ENCODE measurements at regions not wholly inside any gene's neighbourhood (a gene's known extent, or its start where the extent isn't known, plus 50 kb on each side); places are given as distances from the start of the nearest gene placed in this dataset.

DNA sequence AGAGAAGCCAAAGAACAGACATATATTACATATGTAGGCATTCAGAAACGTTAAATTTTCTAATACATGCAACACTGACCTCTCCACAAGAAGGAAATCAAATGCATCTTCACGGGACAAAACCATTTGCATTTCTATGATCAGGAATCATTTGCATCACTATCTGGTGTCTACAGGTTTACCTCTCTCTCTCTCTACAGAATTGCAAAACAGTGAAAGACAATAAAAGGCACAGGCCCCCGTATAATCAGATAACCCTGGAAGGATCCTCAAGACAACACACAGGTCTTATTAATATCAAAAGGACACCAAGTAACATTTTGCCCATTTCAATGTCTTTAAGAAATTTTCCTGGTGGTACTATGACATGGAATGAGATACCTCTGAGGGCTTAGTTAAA is 306.3 kb downstream of the GPAM start:
- Mint-ChIP-seq H3K27ac (no peak overlapping the region), H3K27me3 (ENCODE audit: low read depth) (no peaks in the 10 kb centered on the region), H3K4me1 (peaks cover 20% of the 10 kb centered on the region), H3K36me3 (peaks cover 19% of the 10 kb centered on the region), H3K4me3 (no peak overlapping the region), H3K9me3 (peaks cover 31% of the 10 kb centered on the region)
- TF ChIP-seq TEAD4 (CRISPR knock-in tag; IDR thresholded peaks at IDR 0.05) (no peak), GRHL2 (CRISPR knock-in tag; IDR thresholded peaks at IDR 0.05; ENCODE audit: insufficient replicate concordance, severe bottlenecking) (no peak), ZBTB21 (CRISPR knock-in tag; IDR thresholded peaks at IDR 0.05; ENCODE audit: borderline replicate concordance) (no peak), NFYB (CRISPR knock-in tag; conservative IDR thresholded peaks at IDR 0.05; ENCODE audit: low read depth) (no peak), HMGA2 (CRISPR knock-in tag; IDR thresholded peaks at IDR 0.05) (no peak), ZNF219 (CRISPR knock-in tag; IDR thresholded peaks at IDR 0.05; ENCODE audit: borderline replicate concordance) (no peak), CBFB (CRISPR knock-in tag; IDR thresholded peaks at IDR 0.05; ENCODE audit: low read depth) (no peak), MXD4 (CRISPR knock-in tag; IDR thresholded peaks at IDR 0.05; ENCODE audit: borderline replicate concordance) (no peak), AR (CRISPR knock-in tag; IDR thresholded peaks at IDR 0.05) (no peak), MYBL2 (CRISPR knock-in tag; IDR thresholded peaks at IDR 0.05) (no peak)
- TF ChIP-seq, protein P1, sequence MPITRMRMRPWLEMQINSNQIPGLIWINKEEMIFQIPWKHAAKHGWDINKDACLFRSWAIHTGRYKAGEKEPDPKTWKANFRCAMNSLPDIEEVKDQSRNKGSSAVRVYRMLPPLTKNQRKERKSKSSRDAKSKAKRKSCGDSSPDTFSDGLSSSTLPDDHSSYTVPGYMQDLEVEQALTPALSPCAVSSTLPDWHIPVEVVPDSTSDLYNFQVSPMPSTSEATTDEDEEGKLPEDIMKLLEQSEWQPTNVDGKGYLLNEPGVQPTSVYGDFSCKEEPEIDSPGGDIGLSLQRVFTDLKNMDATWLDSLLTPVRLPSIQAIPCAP (CRISPR knock-in tag; IDR thresholded peaks at IDR 0.05) = no peak
- TF ChIP-seq, protein P2, sequence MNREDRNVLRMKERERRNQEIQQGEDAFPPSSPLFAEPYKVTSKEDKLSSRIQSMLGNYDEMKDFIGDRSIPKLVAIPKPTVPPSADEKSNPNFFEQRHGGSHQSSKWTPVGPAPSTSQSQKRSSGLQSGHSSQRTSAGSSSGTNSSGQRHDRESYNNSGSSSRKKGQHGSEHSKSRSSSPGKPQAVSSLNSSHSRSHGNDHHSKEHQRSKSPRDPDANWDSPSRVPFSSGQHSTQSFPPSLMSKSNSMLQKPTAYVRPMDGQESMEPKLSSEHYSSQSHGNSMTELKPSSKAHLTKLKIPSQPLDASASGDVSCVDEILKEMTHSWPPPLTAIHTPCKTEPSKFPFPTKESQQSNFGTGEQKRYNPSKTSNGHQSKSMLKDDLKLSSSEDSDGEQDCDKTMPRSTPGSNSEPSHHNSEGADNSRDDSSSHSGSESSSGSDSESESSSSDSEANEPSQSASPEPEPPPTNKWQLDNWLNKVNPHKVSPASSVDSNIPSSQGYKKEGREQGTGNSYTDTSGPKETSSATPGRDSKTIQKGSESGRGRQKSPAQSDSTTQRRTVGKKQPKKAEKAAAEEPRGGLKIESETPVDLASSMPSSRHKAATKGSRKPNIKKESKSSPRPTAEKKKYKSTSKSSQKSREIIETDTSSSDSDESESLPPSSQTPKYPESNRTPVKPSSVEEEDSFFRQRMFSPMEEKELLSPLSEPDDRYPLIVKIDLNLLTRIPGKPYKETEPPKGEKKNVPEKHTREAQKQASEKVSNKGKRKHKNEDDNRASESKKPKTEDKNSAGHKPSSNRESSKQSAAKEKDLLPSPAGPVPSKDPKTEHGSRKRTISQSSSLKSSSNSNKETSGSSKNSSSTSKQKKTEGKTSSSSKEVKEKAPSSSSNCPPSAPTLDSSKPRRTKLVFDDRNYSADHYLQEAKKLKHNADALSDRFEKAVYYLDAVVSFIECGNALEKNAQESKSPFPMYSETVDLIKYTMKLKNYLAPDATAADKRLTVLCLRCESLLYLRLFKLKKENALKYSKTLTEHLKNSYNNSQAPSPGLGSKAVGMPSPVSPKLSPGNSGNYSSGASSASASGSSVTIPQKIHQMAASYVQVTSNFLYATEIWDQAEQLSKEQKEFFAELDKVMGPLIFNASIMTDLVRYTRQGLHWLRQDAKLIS (CRISPR knock-in tag; IDR thresholded peaks at IDR 0.05; ENCODE audit: borderline replicate concordance) = no peak
- TF ChIP-seq, protein P3, sequence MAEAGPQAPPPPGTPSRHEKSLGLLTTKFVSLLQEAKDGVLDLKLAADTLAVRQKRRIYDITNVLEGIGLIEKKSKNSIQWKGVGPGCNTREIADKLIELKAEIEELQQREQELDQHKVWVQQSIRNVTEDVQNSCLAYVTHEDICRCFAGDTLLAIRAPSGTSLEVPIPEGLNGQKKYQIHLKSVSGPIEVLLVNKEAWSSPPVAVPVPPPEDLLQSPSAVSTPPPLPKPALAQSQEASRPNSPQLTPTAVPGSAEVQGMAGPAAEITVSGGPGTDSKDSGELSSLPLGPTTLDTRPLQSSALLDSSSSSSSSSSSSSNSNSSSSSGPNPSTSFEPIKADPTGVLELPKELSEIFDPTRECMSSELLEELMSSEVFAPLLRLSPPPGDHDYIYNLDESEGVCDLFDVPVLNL (CRISPR knock-in tag; IDR thresholded peaks at IDR 0.05; ENCODE audit: borderline replicate concordance, low read depth) = no peak
- TF ChIP-seq, protein P4, sequence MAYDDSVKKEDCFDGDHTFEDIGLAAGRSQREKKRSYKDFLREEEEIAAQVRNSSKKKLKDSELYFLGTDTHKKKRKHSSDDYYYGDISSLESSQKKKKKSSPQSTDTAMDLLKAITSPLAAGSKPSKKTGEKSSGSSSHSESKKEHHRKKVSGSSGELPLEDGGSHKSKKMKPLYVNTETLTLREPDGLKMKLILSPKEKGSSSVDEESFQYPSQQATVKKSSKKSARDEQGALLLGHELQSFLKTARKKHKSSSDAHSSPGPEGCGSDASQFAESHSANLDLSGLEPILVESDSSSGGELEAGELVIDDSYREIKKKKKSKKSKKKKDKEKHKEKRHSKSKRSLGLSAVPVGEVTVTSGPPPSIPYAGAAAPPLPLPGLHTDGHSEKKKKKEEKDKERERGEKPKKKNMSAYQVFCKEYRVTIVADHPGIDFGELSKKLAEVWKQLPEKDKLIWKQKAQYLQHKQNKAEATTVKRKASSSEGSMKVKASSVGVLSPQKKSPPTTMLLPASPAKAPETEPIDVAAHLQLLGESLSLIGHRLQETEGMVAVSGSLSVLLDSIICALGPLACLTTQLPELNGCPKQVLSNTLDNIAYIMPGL (CRISPR knock-in tag; IDR thresholded peaks at IDR 0.05) = no peak
- POLR2A ChIA-PET = no interaction called here
- CTCF ChIA-PET = no interaction called here
- DNase-seq (ENCODE audit: low spot score) = no peak
- ATAC-seq = peak; percentile 76

GRCh38 chr10:111879969-111880368 is 303.6 kb downstream of the GPAM start:
- Mint-ChIP-seq H3K27me3 (ENCODE audit: low read depth) (no peaks in the 10 kb centered on the region), H3K36me3 (peaks cover 27% of the 10 kb centered on the region), H3K4me1 (peaks cover 20% of the 10 kb centered on the region), H3K9me3 (peaks cover 49% of the 10 kb centered on the region), H3K4me3 (no peak overlapping the region), H3K27ac (no peak overlapping the region)
- POLR2A ChIA-PET = no interaction called here
- CTCF ChIA-PET = no interaction called here
- no peak for ATAC-seq
- no peak for DNase-seq (ENCODE audit: low spot score)
- TF ChIP-seq, protein P5, sequence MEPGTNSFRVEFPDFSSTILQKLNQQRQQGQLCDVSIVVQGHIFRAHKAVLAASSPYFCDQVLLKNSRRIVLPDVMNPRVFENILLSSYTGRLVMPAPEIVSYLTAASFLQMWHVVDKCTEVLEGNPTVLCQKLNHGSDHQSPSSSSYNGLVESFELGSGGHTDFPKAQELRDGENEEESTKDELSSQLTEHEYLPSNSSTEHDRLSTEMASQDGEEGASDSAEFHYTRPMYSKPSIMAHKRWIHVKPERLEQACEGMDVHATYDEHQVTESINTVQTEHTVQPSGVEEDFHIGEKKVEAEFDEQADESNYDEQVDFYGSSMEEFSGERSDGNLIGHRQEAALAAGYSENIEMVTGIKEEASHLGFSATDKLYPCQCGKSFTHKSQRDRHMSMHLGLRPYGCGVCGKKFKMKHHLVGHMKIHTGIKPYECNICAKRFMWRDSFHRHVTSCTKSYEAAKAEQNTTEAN (CRISPR knock-in tag; IDR thresholded peaks at IDR 0.05) = no peak
- TF ChIP-seq USF2 (CRISPR knock-in tag; IDR thresholded peaks at IDR 0.05) (no peak), IRF2 (CRISPR knock-in tag; IDR thresholded peaks at IDR 0.05; ENCODE audit: borderline replicate concordance, low read depth) (no peak), ZNF281 (CRISPR knock-in tag; IDR thresholded peaks at IDR 0.05) (no peak), MXD4 (CRISPR knock-in tag; IDR thresholded peaks at IDR 0.05; ENCODE audit: borderline replicate concordance) (no peak), ZNF121 (CRISPR knock-in tag; IDR thresholded peaks at IDR 0.05) (no peak), RELA (CRISPR knock-in tag; IDR thresholded peaks at IDR 0.05; ENCODE audit: borderline replicate concordance) (no peak)

All from WTC11 (cell line).